MM.1S (cell line): ENCODE measurements at regions not wholly inside any gene's neighbourhood (a gene's known extent, or its start where the extent isn't known, plus 50 kb on each side); places are given as distances from the start of the nearest gene placed in this dataset.

Experiments used
- EZH2 ChIP-seq: fragments of 300-600 bp; sonication (generic); optimal IDR thresholded peaks from 2 replicates; pipeline ENCODE3; 2017; ENCODE audit warnings: low read depth, mild to moderate bottlenecking, antibody characterized with exemption, low read length, mixed read lengths
- EZH2phosphoT487 ChIP-seq: fragments of 300-600 bp; sonication (generic); IDR thresholded peaks from 2 replicates; pipeline ENCODE4 v1.6.1; 2018; ENCODE audit warnings: antibody characterized with exemption, low read length
- TF ChIP-seq, protein P1 (sequence below): fragments of 300-600 bp; sonication (generic); IDR thresholded peaks from 2 replicates; pipeline ENCODE4 v1.5.1; 2016; ENCODE audit warnings: antibody characterized with exemption, low read length, mixed read lengths

DNA sequence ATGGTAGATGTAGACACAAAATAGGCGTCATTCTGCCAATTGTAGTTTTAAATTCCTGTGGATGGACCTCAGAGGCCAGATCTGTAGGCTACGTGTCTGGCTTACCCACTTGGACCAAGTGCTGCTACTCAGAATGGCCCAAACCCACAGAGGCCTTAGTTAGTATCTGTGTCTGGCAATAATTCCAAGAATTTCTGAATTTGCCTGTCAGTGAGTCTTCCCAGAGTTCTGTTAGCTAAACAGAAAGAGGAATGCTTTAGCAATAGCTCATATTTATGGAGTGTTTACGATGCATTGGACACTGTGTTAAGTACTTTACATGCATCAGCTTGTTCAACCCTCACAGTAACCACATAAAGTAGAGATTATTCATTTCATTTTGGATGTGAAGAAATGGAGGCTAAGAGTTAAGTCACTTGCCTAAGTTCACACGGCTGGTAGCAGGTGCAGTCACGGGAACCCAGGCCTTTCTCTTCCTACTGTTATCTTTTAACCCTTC lies 231.8 kb downstream of the PTEN start:
- TF ChIP-seq, protein P1, sequence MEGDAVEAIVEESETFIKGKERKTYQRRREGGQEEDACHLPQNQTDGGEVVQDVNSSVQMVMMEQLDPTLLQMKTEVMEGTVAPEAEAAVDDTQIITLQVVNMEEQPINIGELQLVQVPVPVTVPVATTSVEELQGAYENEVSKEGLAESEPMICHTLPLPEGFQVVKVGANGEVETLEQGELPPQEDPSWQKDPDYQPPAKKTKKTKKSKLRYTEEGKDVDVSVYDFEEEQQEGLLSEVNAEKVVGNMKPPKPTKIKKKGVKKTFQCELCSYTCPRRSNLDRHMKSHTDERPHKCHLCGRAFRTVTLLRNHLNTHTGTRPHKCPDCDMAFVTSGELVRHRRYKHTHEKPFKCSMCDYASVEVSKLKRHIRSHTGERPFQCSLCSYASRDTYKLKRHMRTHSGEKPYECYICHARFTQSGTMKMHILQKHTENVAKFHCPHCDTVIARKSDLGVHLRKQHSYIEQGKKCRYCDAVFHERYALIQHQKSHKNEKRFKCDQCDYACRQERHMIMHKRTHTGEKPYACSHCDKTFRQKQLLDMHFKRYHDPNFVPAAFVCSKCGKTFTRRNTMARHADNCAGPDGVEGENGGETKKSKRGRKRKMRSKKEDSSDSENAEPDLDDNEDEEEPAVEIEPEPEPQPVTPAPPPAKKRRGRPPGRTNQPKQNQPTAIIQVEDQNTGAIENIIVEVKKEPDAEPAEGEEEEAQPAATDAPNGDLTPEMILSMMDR = no peak
- no peak for TF ChIP-seq EZH2
- no peak for TF ChIP-seq EZH2phosphoT487
